HepG2 (cell line): ENCODE measurements at regions not wholly inside any gene's neighbourhood (a gene's known extent, or its start where the extent isn't known, plus 50 kb on each side); places are given as distances from the start of the nearest gene placed in this dataset.

Source experiments
- ATAC-seq: fragments of 200-7000 bp; cut with Tn5 transposase; 3 replicates; pipeline ENCODE4 v1.9.1; 2020; ENCODE audit warnings: mild to moderate bottlenecking, moderate library complexity
- BruUV-seq: library from RNA; stranded (reverse); fragments of 400-500 nt; replicated peaks from 2 replicates; lab custom pipeline; 2021; lab: Mats Ljungman, UMichigan
- CTCF ChIA-PET: fragments of 300-600 bp; formaldehyde crosslinking; extraction: SDS; loops from one replicate; lab custom pipeline; 2021; ENCODE audit warnings: low total read pairs, inconsistent platforms, low intra/inter-chr PET ratio; lab: Yijun Ruan, JAX
- POLR2A ChIA-PET: fragments of 350-600 bp; sonication (Branson Sonifier 250); formaldehyde crosslinking; loops from one replicate; lab custom pipeline; 2020; ENCODE audit warnings: antibody characterized with exemption, inconsistent platforms; lab: Yijun Ruan, JAX
- DNase-seq: peaks from one replicate; pipeline ENCODE4 v3.0.0-alpha.2; 2015; ENCODE audit warnings: low spot score
- FAIRE-seq: peaks from 3 replicates; lab custom pipeline; 2011; peaks lifted over from hg19 to GRCh38; lab: Jason Lieb, UNC
- H2AFZ ChIP-seq: one replicate; pipeline ENCODE4 v1.6.1; 2011; ENCODE audit warnings: low read length, inconsistent platforms
- H3K27ac ChIP-seq: fragments of 300-600 bp; 3 replicates; pipeline ENCODE4 v1.8.0; 2011; ENCODE audit warnings: mixed run types, mild to moderate bottlenecking, mixed read lengths, low read length, inconsistent platforms; ENCODE audit not compliant: insufficient read depth; ENCODE audit errors: extremely low read length
- H3K27me3 ChIP-seq, 2 experiments: fragments of 200-600 bp in 1 of 2; 2 replicates in 1 of 2; 3 replicates in 1 of 2; pipeline versions ENCODE4 v1.6.0 to v1.8.0; 2011; ENCODE audit warnings: low read length in 2 of 2, mild to moderate bottlenecking in 2 of 2, moderate library complexity in 2 of 2, inconsistent platforms in 1 of 2; ENCODE audit not compliant: insufficient read depth in 2 of 2, control insufficient read depth in 1 of 2
- H3K36me3 ChIP-seq, 2 experiments: fragments of 200-600 bp in 1 of 2; replicated peaks in 1 of 2; 2 replicates in 1 of 2; 3 replicates in 1 of 2; pipeline versions ENCODE4 v1.5.1 to v1.8.0; 2011; ENCODE audit warnings: low read length in 2 of 2, inconsistent platforms in 1 of 2; ENCODE audit not compliant: insufficient read depth in 2 of 2, control insufficient read depth in 1 of 2
- H3K4me1 ChIP-seq: 2 replicates; pipeline ENCODE4 v1.5.1; 2012; ENCODE audit warnings: low read length, inconsistent platforms; ENCODE audit not compliant: insufficient read depth
- H3K4me2 ChIP-seq: 2 replicates; pipeline ENCODE4 v1.6.0; 2011; ENCODE audit warnings: low read depth, low read length, inconsistent platforms
- H3K4me3 ChIP-seq, 3 experiments: fragments of 200-600 bp in 1 of 3; sonication (generic), shearing (Covaris generic) in 1 of 3; replicated peaks in 1 of 3; 2 replicates each; pipeline ENCODE4 v1.5.1; 2011 to 2016; ENCODE audit warnings: low read length in 3 of 3, inconsistent platforms in 2 of 3, low read depth in 2 of 3, mild to moderate bottlenecking in 2 of 3, control low read depth in 1 of 3, mixed read lengths in 1 of 3; ENCODE audit not compliant: insufficient read depth in 1 of 3
- H3K79me2 ChIP-seq: one replicate; pipeline ENCODE4 v1.6.1; 2011; ENCODE audit warnings: low read length, inconsistent platforms; ENCODE audit not compliant: insufficient read depth
- H3K9ac ChIP-seq: 2 replicates; pipeline ENCODE4 v1.6.0; 2011; ENCODE audit warnings: mild to moderate bottlenecking, low read depth, low read length, inconsistent platforms; ENCODE audit not compliant: insufficient read depth
- H3K9me3 ChIP-seq: 2 replicates; pipeline ENCODE4 v1.5.1; 2012; ENCODE audit warnings: mild to moderate bottlenecking, low read length
- H4K20me1 ChIP-seq: 2 replicates; pipeline ENCODE4 v1.6.0; 2011; ENCODE audit warnings: inconsistent platforms, mild to moderate bottlenecking, low read length, moderate library complexity; ENCODE audit not compliant: insufficient read depth
- CAMTA2 ChIP-seq: sonication (generic); formaldehyde crosslinking; IDR thresholded peaks from 2 replicates; pipeline ENCODE4 v1.4.0; 2020; ENCODE audit warnings: mild to moderate bottlenecking, missing genetic modification reagents, borderline replicate concordance
- GMEB1 ChIP-seq: sonication (generic); formaldehyde crosslinking; IDR thresholded peaks from 2 replicates; pipeline ENCODE4 v1.5.1; 2020; ENCODE audit warnings: missing genetic modification reagents, mild to moderate bottlenecking, borderline replicate concordance
- KDM6A ChIP-seq: IDR thresholded peaks from 2 replicates; pipeline ENCODE4 v1.6.1; 2016; ENCODE audit warnings: low read depth
- KLF12 ChIP-seq: sonication (generic); formaldehyde crosslinking; IDR thresholded peaks from 2 replicates; pipeline ENCODE4 v1.4.0; 2020; ENCODE audit warnings: missing genetic modification reagents, borderline replicate concordance
- PHF20 ChIP-seq: sonication (generic); formaldehyde crosslinking; IDR thresholded peaks from 2 replicates; pipeline ENCODE4 v1.5.0; 2020; ENCODE audit warnings: mild to moderate bottlenecking, missing genetic modification reagents
- SALL1 ChIP-seq: sonication (generic); formaldehyde crosslinking; IDR thresholded peaks from 2 replicates; pipeline ENCODE4 v1.8.0; 2022; ENCODE audit warnings: mild to moderate bottlenecking, missing genetic modification reagents
- STAT6 ChIP-seq: sonication (generic); formaldehyde crosslinking; IDR thresholded peaks from 2 replicates; pipeline ENCODE4 v1.4.0; 2020; ENCODE audit warnings: missing genetic modification reagents, mild to moderate bottlenecking, borderline replicate concordance
- ZFP41 ChIP-seq: sonication (generic); formaldehyde crosslinking; IDR thresholded peaks from 2 replicates; pipeline ENCODE4 v1.4.0; 2020; ENCODE audit warnings: mild to moderate bottlenecking, missing genetic modification reagents, borderline replicate concordance
- WGBS: methylation state at CpG from one replicate; pipeline ENCODE4 v1.1.6; 2017; ENCODE audit warnings: low lambda C conversion rate; 5-methylcytosine and 5-hydroxymethylcytosine counted together
- in situ Hi-C: cut with HindIII; loops from 2 replicates; pipeline ENCODE4 v1.10.0; 2017; ENCODE audit warnings: low pct_unique_long_range_greater_than_20kb; ENCODE audit not compliant: extremely low pct_ligation_motif_present
- intact Hi-C: fragments of 100-400 bp; cut with micrococcal nuclease; formaldehyde crosslinking; loops from one replicate; pipeline ENCODE4 v1.10.0; 2022; ENCODE audit not compliant: unreplicated experiment

GRCh38 chr2:59196491-59196890 lies 955.4 kb upstream of the FANCL start:
- H3K9me3 ChIP-seq: peaks cover 10% of the 10 kb centered on the region; the same call in 1 of the 2 replicates
- TF ChIP-seq KLF12 (CRISPR knock-in tag) (no peak), KDM6A (CRISPR knock-in tag) (no peak), CAMTA2 (no peak), PHF20 (CRISPR knock-in tag) (no peak), SALL1 (CRISPR knock-in tag) (no peak), GMEB1 (CRISPR knock-in tag) (no peak), STAT6 (CRISPR knock-in tag) (no peak), ZFP41 (no peak)
- POLR2A ChIA-PET: no interaction called here
- H3K9ac ChIP-seq: no peak overlapping the region
- no TSS peak for BruUV-seq
- H3K27me3 ChIP-seq: no peaks in the 10 kb centered on the region
- H3K4me2 ChIP-seq: no peak overlapping the region
- no peak overlapping the region for H3K4me3 ChIP-seq
- FAIRE-seq (no peak), DNase-seq (no peak), ATAC-seq (no peak)
- CTCF ChIA-PET: no interaction called here
- WGBS: 27% methylated on average over 1 of the region's 1 CpG
- in situ Hi-C loops (no loop called here), intact Hi-C loops (no loop called here)
- H3K4me1 ChIP-seq: no peaks in the 10 kb centered on the region
- H2AFZ ChIP-seq: no peak overlapping the region
- no peak overlapping the region for H3K27ac ChIP-seq
- H3K79me2 ChIP-seq: no peaks in the 10 kb centered on the region
- H4K20me1 ChIP-seq: no peaks in the 10 kb centered on the region
- no peaks in the 10 kb centered on the region for H3K36me3 ChIP-seq
